Peyer's patch (tissue), 4 donors: ENCODE measurements at regions not wholly inside any gene's neighbourhood (a gene's known extent, or its start where the extent isn't known, plus 50 kb on each side); places are given as distances from the start of the nearest gene placed in this dataset.

Experiments
- DNase-seq, 3 donors: peaks; one replicate each; pipeline ENCODE4 v3.0.0-alpha.2; 2017 to 2019
- H3K27ac ChIP-seq, 4 donors: fragments of 200-600 bp; sonication (generic); one replicate each; pipeline ENCODE4 v1.5.1; 2016 to 2019
- H3K27me3 ChIP-seq, 2 donors: fragments of 200-600 bp; sonication (generic); one replicate each; pipeline ENCODE4 v1.5.1; 2019
- H3K36me3 ChIP-seq, 3 donors: fragments of 200-600 bp; sonication (generic); one replicate each; pipeline ENCODE4 v1.5.1; 2016 to 2019
- H3K4me1 ChIP-seq, 4 donors: fragments of 200-600 bp; sonication (generic); one replicate each; pipeline ENCODE4 v1.5.1; 2016 to 2019
- H3K4me3 ChIP-seq, 4 donors: fragments of 200-600 bp; sonication (generic); 1 replicate in 3 of 4; 2 replicates in 1 of 4; pipeline ENCODE4 v1.5.1; 2016 to 2019; ENCODE audit warnings: mild to moderate bottlenecking in 1 of 4
- H3K9me3 ChIP-seq, 4 donors: fragments of 200-600 bp; sonication (generic); one replicate each; pipeline ENCODE4 v1.5.1; 2016 to 2019; ENCODE audit warnings: mild to moderate bottlenecking in 1 of 4
- POLR2A ChIP-seq, 2 donors: fragments of 450-650 bp; IDR thresholded peaks; one replicate each; pipeline ENCODE4 v1.5.1; 2017; ENCODE audit warnings: antibody characterized with exemption in 2 of 2, mild to moderate bottlenecking in 2 of 2, moderate library complexity in 2 of 2
- TF ChIP-seq, protein P1 (sequence below), 6 experiments: fragments of 450-650 bp in 4 of 6; fragments of 200-600 bp in 2 of 6; sonication (generic) in 1 of 6; IDR thresholded peaks; one replicate each; pipeline ENCODE4 v1.5.1; 2017 to 2019; ENCODE audit warnings: antibody characterized with exemption in 6 of 6, mild to moderate bottlenecking in 3 of 6, moderate library complexity in 1 of 6

GRCh38 chr6:90975741-90976140 lies 388.9 kb upstream of the MAP3K7 start:
- Histone ChIP-seq H3K27me3 (no peaks in the 10 kb centered on the region), H3K4me1 (no peaks in the 10 kb centered on the region), H3K9me3 (no peaks in the 10 kb centered on the region), H3K4me3 (no peak overlapping the region), H3K27ac (no peak overlapping the region), H3K36me3 (no peaks in the 10 kb centered on the region)
- TF ChIP-seq, protein P1, sequence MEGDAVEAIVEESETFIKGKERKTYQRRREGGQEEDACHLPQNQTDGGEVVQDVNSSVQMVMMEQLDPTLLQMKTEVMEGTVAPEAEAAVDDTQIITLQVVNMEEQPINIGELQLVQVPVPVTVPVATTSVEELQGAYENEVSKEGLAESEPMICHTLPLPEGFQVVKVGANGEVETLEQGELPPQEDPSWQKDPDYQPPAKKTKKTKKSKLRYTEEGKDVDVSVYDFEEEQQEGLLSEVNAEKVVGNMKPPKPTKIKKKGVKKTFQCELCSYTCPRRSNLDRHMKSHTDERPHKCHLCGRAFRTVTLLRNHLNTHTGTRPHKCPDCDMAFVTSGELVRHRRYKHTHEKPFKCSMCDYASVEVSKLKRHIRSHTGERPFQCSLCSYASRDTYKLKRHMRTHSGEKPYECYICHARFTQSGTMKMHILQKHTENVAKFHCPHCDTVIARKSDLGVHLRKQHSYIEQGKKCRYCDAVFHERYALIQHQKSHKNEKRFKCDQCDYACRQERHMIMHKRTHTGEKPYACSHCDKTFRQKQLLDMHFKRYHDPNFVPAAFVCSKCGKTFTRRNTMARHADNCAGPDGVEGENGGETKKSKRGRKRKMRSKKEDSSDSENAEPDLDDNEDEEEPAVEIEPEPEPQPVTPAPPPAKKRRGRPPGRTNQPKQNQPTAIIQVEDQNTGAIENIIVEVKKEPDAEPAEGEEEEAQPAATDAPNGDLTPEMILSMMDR (IDR thresholded peaks at IDR 0.05), result no peak
- TF ChIP-seq POLR2A (IDR thresholded peaks at IDR 0.05), result no peak
- DNase-seq, result no peak

DNA sequence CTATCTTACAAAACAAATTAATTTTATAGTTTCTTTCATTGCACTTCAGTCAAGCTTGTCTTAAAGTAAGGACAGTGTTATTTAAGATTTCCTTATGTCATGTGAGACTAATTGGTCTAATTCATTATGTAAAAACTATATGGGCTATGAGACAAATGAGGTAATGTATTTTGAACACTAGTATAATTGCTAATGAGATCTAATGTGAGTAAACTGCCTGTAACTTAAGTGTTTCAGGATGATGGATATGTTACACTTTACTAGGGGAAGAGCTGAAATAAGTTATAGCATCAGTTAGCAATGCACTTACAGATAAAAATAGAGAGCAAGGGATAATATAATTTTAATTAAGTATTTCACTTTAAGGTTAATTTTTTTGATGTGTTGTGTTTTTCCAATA lies 386.3 kb upstream of the MAP3K7 start:
- Histone ChIP-seq H3K27ac (no peak overlapping the region), H3K36me3 (no peaks in the 10 kb centered on the region), H3K4me1 (no peaks in the 10 kb centered on the region), H3K4me3 (no peak overlapping the region), H3K27me3 (no peaks in the 10 kb centered on the region), H3K9me3 (no peaks in the 10 kb centered on the region)
- no peak for TF ChIP-seq POLR2A (IDR thresholded peaks at IDR 0.05)
- TF ChIP-seq, protein P1 (IDR thresholded peaks at IDR 0.05), result no peak
- no peak for DNase-seq

DNA sequence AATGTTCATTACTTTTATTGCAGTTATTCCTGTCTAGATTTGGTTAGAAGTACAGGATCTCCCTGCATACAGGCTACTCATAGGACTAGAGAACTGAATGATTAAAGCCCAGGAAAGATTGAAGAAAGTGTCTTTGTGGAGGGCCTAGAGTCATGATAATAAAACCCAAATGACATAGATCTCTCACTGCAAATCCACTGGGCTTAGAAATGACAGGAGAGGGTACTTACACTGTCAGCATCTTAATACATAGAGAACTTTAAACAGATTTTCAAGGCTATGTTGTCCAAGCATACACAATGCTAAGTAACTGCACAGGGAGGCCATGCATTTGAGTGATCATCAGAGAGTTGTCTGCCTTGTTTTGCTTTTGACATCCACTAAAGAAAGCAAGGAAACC lies 383.8 kb upstream of the MAP3K7 start:
- Histone ChIP-seq H3K9me3 (no peaks in the 10 kb centered on the region), H3K27ac (no peak overlapping the region), H3K36me3 (no peaks in the 10 kb centered on the region), H3K4me3 (no peak overlapping the region), H3K4me1 (no peaks in the 10 kb centered on the region), H3K27me3 (no peaks in the 10 kb centered on the region)
- no peak for DNase-seq
- TF ChIP-seq, protein P1 (IDR thresholded peaks at IDR 0.05), result no peak
- no peak for TF ChIP-seq POLR2A (IDR thresholded peaks at IDR 0.05)

DNA sequence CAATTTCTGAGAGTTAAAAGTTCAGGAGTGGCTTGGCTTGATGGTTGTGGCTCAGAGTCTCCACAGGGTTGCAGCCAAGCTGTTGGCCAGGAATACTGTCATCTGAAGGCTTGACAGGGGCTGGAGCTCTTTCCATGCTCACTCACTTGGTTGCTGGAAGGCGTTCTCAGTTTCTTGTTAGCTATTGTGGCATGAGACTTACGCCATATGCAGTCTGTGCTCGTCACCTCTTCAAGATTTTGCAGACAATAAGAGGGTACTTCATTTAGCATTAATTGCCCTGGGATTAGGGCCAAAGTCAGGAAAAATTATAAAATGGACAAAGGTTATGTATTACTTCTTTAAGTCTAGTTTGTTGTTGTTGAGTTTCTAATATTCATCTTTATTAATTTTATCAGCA lies 380.6 kb upstream of the MAP3K7 start:
- TF ChIP-seq, protein P1 (IDR thresholded peaks at IDR 0.05), result no peak
- TF ChIP-seq POLR2A (IDR thresholded peaks at IDR 0.05), result no peak
- H3K36me3 ChIP-seq, result no peaks in the 10 kb centered on the region
- H3K4me1 ChIP-seq, result no peaks in the 10 kb centered on the region
- no peak for DNase-seq
- H3K9me3 ChIP-seq, result no peaks in the 10 kb centered on the region
- H3K27me3 ChIP-seq, result no peaks in the 10 kb centered on the region
- no peak overlapping the region for H3K27ac ChIP-seq
- H3K4me3 ChIP-seq, result no peak overlapping the region

DNA sequence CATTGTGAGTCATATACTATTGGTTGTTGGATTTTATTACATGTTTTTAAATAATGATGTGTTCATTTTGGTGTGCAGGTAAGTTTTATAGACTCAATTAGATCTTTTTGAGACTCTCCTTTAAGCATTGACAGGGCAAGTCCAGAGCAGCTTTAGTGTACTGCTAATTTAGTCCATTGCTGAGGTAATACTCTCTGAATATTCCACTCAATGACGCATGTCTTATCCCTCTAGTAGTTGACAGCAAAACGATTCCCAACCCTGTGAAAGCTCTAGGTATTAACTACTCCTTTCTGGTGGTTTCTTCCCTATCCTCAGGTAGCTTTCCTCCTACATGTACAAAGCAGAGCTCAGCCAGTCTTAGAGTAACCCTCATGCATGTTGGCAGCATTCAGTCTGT lies 373.5 kb upstream of the MAP3K7 start:
- no peak for TF ChIP-seq POLR2A (IDR thresholded peaks at IDR 0.05)
- TF ChIP-seq, protein P1 (IDR thresholded peaks at IDR 0.05), result no peak
- Histone ChIP-seq H3K36me3 (no peaks in the 10 kb centered on the region), H3K4me3 (no peak overlapping the region), H3K27ac (no peak overlapping the region), H3K9me3 (no peaks in the 10 kb centered on the region), H3K4me1 (no peaks in the 10 kb centered on the region), H3K27me3 (no peaks in the 10 kb centered on the region)
- no peak for DNase-seq

DNA sequence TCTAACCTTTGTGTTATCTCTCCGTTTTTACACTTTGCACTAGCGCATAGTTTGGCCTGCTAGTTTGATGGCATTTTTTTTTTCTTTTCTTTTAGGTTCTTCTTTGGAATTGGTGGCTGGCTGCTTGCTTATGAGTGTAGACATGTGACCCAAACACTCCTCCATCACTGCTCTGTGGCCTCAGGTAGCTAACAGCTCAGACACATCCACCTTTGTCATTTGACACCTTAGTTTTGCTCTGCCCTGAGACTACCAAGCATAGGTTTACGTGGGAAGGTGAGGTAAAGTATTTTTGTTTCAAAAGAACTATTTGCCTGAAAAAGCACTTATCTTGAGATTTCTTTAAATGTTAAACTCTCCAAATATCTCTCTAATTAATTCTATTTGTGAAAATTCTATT lies 368.4 kb upstream of the MAP3K7 start:
- no peak for TF ChIP-seq POLR2A (IDR thresholded peaks at IDR 0.05)
- TF ChIP-seq, protein P1 (IDR thresholded peaks at IDR 0.05), result no peak
- H3K4me3 ChIP-seq, result no peak overlapping the region
- H3K9me3 ChIP-seq, result no peaks in the 10 kb centered on the region
- no peak for DNase-seq
- H3K4me1 ChIP-seq, result no peaks in the 10 kb centered on the region
- no peaks in the 10 kb centered on the region for H3K27me3 ChIP-seq
- H3K27ac ChIP-seq, result no peak overlapping the region
- H3K36me3 ChIP-seq, result no peaks in the 10 kb centered on the region
